Midbrain (tissue), 1 donor: ENCODE measurements at regions not wholly inside any gene's neighbourhood (a gene's known extent, or its start where the extent isn't known, plus 50 kb on each side); places are given as distances from the start of the nearest gene placed in this dataset.

ENCODE experiments used
- DNase-seq: peaks from one replicate; lab custom pipeline; 2025; lab: John Stamatoyannopoulos, UW

- peak; percentile 27 for DNase-seq
Observed at GRCh38 chr2:2848621-2849333, 517.7 kb upstream of the MYT1L start.

- DNase-seq: no peak
Observed at GRCh38 chr2:2848198-2848597, 517.1 kb upstream of the MYT1L start.

GRCh38 chr2:2847209-2847676, 516.2 kb upstream of the MYT1L start:
- DNase-seq: no peak

DNA sequence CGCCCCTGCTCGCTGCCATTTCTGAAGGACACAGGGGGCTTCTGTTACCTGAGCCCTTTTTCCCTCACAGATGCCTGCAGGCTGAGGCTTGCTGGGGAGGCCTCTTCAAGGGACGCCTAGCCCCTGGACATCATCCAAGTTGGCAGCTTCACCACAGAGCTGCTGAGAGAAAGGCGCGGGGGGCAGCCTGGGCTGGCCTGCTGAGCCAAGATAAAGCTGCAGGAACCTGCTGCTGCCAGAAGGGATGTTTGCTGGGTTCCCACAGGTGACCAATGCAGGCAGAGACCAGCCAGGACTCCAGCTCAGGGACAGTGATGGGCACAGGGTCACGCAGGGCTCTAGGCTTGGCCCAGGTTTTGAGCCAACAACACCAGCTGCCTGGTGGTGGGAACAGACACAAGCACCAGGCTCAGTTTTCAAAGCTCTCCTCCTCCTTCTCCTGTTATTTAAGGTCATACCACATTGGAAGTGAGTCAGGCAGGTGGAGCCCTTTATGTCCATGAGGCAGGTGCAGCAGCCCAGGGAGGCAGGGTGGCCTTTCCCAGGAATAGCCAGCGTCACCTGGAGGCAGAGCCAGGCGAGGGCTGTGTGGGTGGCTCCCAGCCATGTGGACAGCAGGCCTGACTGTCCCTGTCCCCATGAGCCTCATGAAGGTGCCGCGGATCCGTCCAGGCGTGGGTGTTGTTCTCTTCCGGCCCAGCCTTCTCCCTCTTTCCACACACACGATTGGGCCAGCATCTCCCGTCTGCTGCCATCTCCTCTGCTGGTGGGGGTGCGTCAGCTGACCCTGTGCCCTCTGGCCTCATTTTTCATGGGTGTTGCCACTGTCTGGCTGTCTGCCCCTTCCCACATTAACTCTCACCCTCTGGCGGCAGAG, 515.5 kb upstream of the MYT1L start:
- DNase-seq: peak; percentile 35

DNA sequence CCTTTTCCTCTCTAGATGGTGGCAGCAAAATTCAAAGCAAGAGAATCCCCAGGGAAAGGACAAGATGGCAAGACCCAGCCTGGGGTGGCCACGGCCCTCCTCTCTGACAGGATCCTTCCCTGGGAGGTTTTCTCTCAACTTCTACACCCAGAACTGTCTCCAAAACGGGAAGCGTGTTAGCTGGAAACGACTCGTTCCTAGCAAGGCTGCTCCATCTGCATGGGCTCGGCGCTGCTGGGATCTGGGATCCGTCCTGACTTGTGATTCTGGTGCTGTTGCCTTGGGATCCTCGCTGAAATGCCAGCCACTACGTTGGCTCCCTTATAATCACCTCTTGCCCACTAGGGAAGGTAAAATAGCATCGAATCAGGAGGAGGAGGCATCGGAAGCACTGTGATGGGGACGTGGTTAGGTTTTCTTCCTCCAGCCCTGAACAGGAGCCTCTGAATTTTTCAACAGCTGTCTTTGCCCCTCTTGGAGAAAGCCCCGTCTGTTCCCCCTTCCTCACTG, 514.8 kb upstream of the MYT1L start:
- peak; percentile 9 for DNase-seq

- no peak for DNase-seq
Observed at GRCh38 chr2:2845267-2845666, 514.2 kb upstream of the MYT1L start.

- DNase-seq: no peak
Observed at GRCh38 chr2:2843969-2844548, 513.0 kb upstream of the MYT1L start.

DNA sequence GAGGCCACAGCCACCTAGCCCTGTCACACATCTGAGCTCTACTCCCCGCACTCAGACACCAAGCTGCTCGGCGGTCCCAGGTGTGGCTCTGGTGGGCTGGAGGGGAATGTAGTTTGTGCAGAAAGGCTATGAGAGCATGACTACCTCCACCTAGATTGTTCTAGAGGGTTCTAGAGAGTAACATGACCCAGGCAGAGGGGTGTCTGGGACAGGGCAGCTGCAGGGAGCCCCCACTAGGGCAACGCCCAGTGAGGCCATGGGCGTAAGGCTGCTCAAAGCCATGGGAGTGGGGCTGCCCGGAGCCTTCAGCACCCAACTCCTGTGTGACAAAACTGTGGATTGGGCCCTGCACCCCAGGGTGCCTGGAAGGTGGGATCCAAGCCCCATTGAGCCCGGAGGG, 511.4 kb upstream of the MYT1L start:
- no peak for DNase-seq

- DNase-seq: no peak
Observed at GRCh38 chr2:2840681-2841300, 509.7 kb upstream of the MYT1L start.

GRCh38 chr2:2839782-2840531, 508.9 kb upstream of the MYT1L start:
- DNase-seq: peak; percentile 30

DNA sequence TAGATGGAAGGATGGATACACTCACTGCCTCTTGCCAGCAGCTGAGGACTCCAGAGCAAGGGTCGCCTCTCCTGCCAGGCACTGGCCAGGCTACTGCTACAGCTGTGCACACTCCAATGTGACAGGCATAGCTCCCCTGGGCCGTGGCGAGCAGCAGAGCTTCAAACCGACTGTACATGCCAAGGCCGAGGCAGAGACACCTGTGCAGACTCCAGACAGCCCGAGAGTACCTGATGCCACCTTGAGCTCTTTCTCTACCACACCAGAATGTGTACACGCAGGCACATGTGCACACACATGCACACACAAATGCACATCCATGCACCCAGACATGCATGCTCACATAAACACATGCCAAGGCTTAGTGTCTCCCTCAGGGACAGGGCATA, 508.3 kb upstream of the MYT1L start:
- DNase-seq: no peak

- no peak for DNase-seq
Observed at GRCh38 chr2:2838548-2838845, 507.4 kb upstream of the MYT1L start.

DNA sequence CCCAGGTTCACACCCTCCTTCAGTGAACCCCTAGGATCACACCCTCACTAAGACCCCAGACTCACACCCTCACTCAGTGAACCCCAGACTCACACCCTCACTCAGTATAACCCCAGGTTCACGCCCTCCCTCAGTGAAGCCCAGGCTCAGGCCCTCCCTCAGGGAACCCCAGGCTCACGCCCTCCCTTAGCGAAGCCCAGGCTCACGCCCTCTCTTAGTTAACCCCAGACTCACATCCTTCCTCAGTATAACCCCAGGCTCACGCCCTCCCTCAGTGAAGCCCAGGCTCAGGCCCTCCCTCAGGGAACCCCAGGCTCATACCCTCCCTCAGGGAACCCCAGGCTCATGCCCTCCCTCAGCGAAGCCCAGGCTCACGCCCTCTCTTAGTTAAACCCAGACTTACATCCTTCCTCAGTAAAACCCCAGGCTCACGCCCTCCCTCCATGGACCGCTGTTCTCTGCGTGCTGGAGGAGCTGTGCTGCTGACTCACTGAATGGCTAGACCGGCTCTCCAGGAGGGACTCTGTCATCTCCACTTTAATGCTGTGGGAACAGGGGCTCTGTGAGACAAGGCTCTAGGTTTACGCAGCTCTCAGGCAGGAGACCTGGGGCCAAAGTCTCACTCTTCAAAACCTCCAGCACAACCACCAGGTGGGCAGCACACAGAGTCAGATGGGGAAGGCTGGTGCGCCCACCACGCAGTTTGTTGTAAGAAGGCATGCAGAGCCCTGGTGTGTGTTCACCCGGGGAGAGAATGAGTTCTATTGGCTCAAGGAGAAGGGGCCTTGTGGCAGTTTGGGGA, 506.9 kb upstream of the MYT1L start:
- DNase-seq: no peak

DNA sequence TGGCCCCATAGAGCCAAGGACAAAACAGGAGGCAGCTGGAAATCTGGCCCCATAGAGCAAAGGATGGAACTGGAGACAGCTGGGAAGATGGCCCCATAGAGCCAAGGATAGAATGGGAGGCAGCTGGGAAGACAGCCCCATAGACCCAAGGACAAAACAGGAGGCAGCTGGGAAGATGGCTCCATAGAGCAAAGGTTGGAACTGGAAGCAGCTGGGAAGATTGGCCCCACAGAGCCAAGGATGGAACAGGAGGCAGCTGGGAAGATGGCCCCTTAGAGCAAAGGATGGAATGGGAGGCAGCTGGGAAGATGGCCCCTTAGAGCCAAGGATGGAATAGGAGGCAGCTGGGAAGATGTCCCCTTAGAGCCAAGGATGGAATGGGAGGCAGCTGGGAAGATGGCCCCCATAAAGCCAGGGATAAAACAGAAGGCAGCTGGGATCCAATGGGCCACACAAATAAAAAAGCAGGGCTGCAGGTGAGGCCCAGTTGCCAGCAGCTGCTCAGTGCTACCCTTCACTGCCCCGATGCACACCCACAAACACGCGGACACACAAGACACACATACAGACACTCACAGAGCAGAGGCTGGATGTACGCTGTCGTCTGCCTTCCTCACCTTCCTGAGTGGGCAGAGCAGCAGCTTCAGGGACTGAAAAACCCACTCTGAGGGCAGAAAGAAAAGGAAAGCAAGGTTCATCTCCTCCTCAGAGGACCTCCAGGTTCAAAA, 505.4 kb upstream of the MYT1L start:
- DNase-seq: no peak

DNA sequence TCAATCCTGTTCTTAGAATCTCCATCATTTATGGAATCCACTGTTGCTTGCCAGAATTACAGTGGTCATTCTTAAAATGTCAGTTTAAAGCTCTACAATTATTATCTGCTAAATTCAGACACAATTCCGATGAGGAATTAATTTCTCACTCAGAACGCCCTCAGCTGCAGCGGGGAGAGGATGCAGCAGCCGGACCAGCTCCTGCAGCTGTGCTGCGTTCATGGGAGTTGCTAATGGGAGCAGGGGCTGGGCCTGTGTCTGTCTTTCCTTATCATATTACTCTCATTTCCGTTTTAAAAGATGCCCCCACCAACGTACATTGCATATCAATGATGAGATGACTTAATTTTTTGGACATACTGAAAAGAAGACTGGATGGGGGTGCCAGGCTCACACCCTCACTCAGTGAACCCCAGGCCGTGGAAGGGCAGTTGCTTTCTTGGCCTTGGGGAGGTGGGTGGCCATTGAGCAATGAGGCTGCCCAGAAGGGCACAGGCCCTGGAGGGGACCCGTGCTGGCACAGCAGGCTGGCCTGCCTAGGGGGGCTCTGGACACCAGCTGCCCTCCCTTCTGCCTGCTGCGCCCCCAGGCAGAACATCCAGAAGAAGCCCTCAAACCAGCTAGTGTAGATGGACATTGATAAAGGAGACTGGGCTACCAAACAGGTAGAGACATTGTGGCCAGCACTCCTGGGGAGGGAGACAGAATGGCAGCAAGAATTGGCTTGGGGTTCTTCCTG, 503.6 kb upstream of the MYT1L start:
- no peak for DNase-seq

GRCh38 chr2:2834105-2834504, 503.0 kb upstream of the MYT1L start:
- DNase-seq: no peak

- no peak for DNase-seq
Observed at GRCh38 chr2:2832657-2833056, 501.6 kb upstream of the MYT1L start.

- DNase-seq: no peak
Observed at GRCh38 chr2:2831633-2832032, 500.6 kb upstream of the MYT1L start.

DNA sequence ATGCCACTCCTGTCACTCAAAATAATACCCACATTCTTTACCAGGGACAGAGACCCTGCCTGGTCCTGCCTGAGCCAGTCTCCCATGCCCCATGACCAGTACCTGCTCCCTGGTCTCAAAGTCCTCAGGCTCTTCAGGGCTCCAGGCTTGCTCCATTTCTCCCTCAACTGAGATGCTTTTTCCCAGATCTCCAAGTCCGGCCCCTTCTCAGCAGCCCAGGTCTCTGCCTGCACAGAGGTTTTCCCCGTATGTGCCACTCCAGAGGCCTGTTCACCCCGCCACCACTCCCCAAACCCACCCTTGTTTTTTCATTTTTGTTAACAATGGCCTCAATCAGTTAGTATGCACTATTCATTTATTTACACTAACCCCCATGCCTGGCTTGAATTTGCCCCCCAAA, 499.5 kb upstream of the MYT1L start:
- DNase-seq: no peak
